Esophagus squamous epithelium (tissue), 4 donors: ENCODE measurements at regions not wholly inside any gene's neighbourhood (a gene's known extent, or its start where the extent isn't known, plus 50 kb on each side); places are given as distances from the start of the nearest gene placed in this dataset.

ENCODE experiments used
- POLR2A ChIP-seq, 4 donors: fragments of 450-650 bp; IDR thresholded peaks; one replicate each; pipeline ENCODE4 v1.6.1; 2017; ENCODE audit warnings: antibody characterized with exemption in 4 of 4, mild to moderate bottlenecking in 4 of 4, moderate library complexity in 3 of 4
- TF ChIP-seq, protein P1 (sequence below), 6 experiments: fragments of 450-650 bp in 4 of 6; fragments of 200-600 bp in 2 of 6; sonication (generic) in 2 of 6; IDR thresholded peaks; one replicate each; pipeline ENCODE4 v1.5.1; 2016 to 2019; ENCODE audit warnings: antibody characterized with exemption in 6 of 6, mild to moderate bottlenecking in 4 of 6, moderate library complexity in 4 of 6

- no peak for TF ChIP-seq POLR2A (IDR thresholded peaks at IDR 0.05)
- TF ChIP-seq, protein P1, sequence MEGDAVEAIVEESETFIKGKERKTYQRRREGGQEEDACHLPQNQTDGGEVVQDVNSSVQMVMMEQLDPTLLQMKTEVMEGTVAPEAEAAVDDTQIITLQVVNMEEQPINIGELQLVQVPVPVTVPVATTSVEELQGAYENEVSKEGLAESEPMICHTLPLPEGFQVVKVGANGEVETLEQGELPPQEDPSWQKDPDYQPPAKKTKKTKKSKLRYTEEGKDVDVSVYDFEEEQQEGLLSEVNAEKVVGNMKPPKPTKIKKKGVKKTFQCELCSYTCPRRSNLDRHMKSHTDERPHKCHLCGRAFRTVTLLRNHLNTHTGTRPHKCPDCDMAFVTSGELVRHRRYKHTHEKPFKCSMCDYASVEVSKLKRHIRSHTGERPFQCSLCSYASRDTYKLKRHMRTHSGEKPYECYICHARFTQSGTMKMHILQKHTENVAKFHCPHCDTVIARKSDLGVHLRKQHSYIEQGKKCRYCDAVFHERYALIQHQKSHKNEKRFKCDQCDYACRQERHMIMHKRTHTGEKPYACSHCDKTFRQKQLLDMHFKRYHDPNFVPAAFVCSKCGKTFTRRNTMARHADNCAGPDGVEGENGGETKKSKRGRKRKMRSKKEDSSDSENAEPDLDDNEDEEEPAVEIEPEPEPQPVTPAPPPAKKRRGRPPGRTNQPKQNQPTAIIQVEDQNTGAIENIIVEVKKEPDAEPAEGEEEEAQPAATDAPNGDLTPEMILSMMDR (IDR thresholded peaks at IDR 0.05), result no peak
Observed at GRCh38 chr15:60297047-60297446, 100.7 kb downstream of the ANXA2 start.
